Astrocyte of the spinal cord (primary cell): ENCODE measurements at regions not wholly inside any gene's neighbourhood (a gene's known extent, or its start where the extent isn't known, plus 50 kb on each side); places are given as distances from the start of the nearest gene placed in this dataset.

ENCODE experiments used
- DNase-seq: peaks from one replicate; pipeline ENCODE4 v3.0.0; 2011; ENCODE audit warnings: low read depth, low spot score
- H3K4me3 ChIP-seq: 2 replicates; pipeline ENCODE4 v1.5.1; 2011; ENCODE audit warnings: low read depth, mild to moderate bottlenecking, low read length, moderate library complexity
- CTCF ChIP-seq: IDR thresholded peaks from 2 replicates; pipeline ENCODE4 v1.5.1; 2012; ENCODE audit warnings: low read depth, mild to moderate bottlenecking, low read length, inconsistent platforms
- in situ Hi-C: cut with HindIII; loops from 2 replicates; pipeline ENCODE4 v1.10.0; 2017; ENCODE audit warnings: low sequenced_read_pairs

GRCh38 chr14:40188006-40188405, 755.8 kb upstream of the FBXO33 start:
- TF ChIP-seq CTCF: no peak
- in situ Hi-C loops: no loop called here
- DNase-seq: peak; percentile 26
- H3K4me3 ChIP-seq: no peak overlapping the region

- no peak for TF ChIP-seq CTCF
- in situ Hi-C loops: no loop called here
Observed at GRCh38 chr14:40164083-40164482, 731.9 kb upstream of the FBXO33 start.

GRCh38 chr14:40139657-40140056, 707.4 kb upstream of the FBXO33 start:
- no peak for DNase-seq
- in situ Hi-C loops: no loop called here
- TF ChIP-seq CTCF: no peak
- no peak overlapping the region for H3K4me3 ChIP-seq

More at GRCh38 chr14:40164083-40164482, 731.9 kb upstream of the FBXO33 start:
- no peak overlapping the region for H3K4me3 ChIP-seq
- no peak for DNase-seq

- no peak for DNase-seq
- TF ChIP-seq CTCF: no peak
- in situ Hi-C loops: no loop called here
- H3K4me3 ChIP-seq: no peak overlapping the region
Observed at GRCh38 chr14:40133463-40133862, 701.2 kb upstream of the FBXO33 start.

GRCh38 chr14:40129159-40129558, 696.9 kb upstream of the FBXO33 start:
- no peak for DNase-seq
- TF ChIP-seq CTCF: no peak
- in situ Hi-C loops: no loop called here
- no peak overlapping the region for H3K4me3 ChIP-seq

- no peak for TF ChIP-seq CTCF
- in situ Hi-C loops: no loop called here
- no peak overlapping the region for H3K4me3 ChIP-seq
- DNase-seq: no peak
Observed at GRCh38 chr14:40123816-40124215, 691.6 kb upstream of the FBXO33 start.
